ENCODE measurements at regions not wholly inside any gene's neighbourhood (a gene's known extent, or its start where the extent isn't known, plus 50 kb on each side); places are given as distances from the start of the nearest gene placed in this dataset.
"Not testable (repeated sequence)": the region's sequence is repeated elsewhere in the genome, so short reads cannot be mapped to it uniquely, and the experiment has no call there.

GRCh38 chr15:31609906-31610305 lies 283.3 kb downstream of the KLF13 start:
- DNase-seq (ENCODE audit: low read depth, low spot score): no peak
- TF ChIP-seq POLR2AphosphoS5 (IDR thresholded peaks at IDR 0.05; ENCODE audit: borderline replicate concordance, low read depth, low read length) (no peak), FOXP2 (optimal IDR thresholded peaks at IDR 0.05; ENCODE audit: control extremely low read depth, extremely low read length, insufficient read depth) (no peak), EZH2 (IDR thresholded peaks at IDR 0.05) (no peak)
- no peak overlapping the region for H3K9ac ChIP-seq (ENCODE audit: insufficient read length)
- H3K9me3 ChIP-seq (ENCODE audit: low read depth, low read length): no peaks in the 10 kb centered on the region
- no peak overlapping the region for H3K4me3 ChIP-seq
- no peak overlapping the region for H3K27ac ChIP-seq
- no peaks in the 10 kb centered on the region for H3K36me3 ChIP-seq (ENCODE audit: insufficient read depth, low read length)

GRCh38 chr15:31615643-31616415 lies 289.2 kb downstream of the KLF13 start:
- DNase-seq (ENCODE audit: low read depth, low spot score): no peak
- no peak overlapping the region for H3K4me3 ChIP-seq
- TF ChIP-seq EZH2 (IDR thresholded peaks at IDR 0.05) (no peak), POLR2AphosphoS5 (IDR thresholded peaks at IDR 0.05; ENCODE audit: borderline replicate concordance, low read depth, low read length) (no peak), FOXP2 (optimal IDR thresholded peaks at IDR 0.05; ENCODE audit: control extremely low read depth, extremely low read length, insufficient read depth) (no peak)

GRCh38 chr15:31623297-31623696 lies 296.7 kb downstream of the KLF13 start:
- H3K9ac ChIP-seq (ENCODE audit: insufficient read length); H3K4me3 ChIP-seq; DNase-seq (ENCODE audit: low read depth, low spot score); H3K36me3 ChIP-seq (ENCODE audit: insufficient read depth, low read length); H3K27ac ChIP-seq; H3K9me3 ChIP-seq (ENCODE audit: low read depth, low read length): not testable (repeated sequence)

More at GRCh38 chr15:31615643-31616415, 289.2 kb downstream of the KLF13 start:
- H3K27ac ChIP-seq: no peak overlapping the region
- no peaks in the 10 kb centered on the region for H3K9me3 ChIP-seq (ENCODE audit: low read depth, low read length)
- H3K9ac ChIP-seq (ENCODE audit: insufficient read length): no peak overlapping the region
- H3K36me3 ChIP-seq (ENCODE audit: insufficient read depth, low read length): no peaks in the 10 kb centered on the region

GRCh38 chr15:31624115-31624514 lies 297.5 kb downstream of the KLF13 start:
- not testable (repeated sequence) for H3K9ac ChIP-seq (ENCODE audit: insufficient read length); H3K9me3 ChIP-seq (ENCODE audit: low read depth, low read length); H3K4me3 ChIP-seq; H3K36me3 ChIP-seq (ENCODE audit: insufficient read depth, low read length); DNase-seq (ENCODE audit: low read depth, low spot score); H3K27ac ChIP-seq

- not testable (repeated sequence) for H3K4me3 ChIP-seq; DNase-seq (ENCODE audit: low read depth, low spot score); H3K27ac ChIP-seq; H3K9ac ChIP-seq (ENCODE audit: insufficient read length); H3K36me3 ChIP-seq (ENCODE audit: insufficient read depth, low read length); H3K9me3 ChIP-seq (ENCODE audit: low read depth, low read length)
These were observed 309.1 kb downstream of the KLF13 start for GRCh38 chr15:31635715-31636114.

GRCh38 chr15:31636911-31637310 lies 310.3 kb downstream of the KLF13 start:
- H3K4me3 ChIP-seq; DNase-seq (ENCODE audit: low read depth, low spot score); H3K27ac ChIP-seq; H3K36me3 ChIP-seq (ENCODE audit: insufficient read depth, low read length); H3K9me3 ChIP-seq (ENCODE audit: low read depth, low read length); H3K9ac ChIP-seq (ENCODE audit: insufficient read length): not testable (repeated sequence)

- H3K9me3 ChIP-seq (ENCODE audit: low read depth, low read length); H3K27ac ChIP-seq; H3K36me3 ChIP-seq (ENCODE audit: insufficient read depth, low read length); H3K9ac ChIP-seq (ENCODE audit: insufficient read length); DNase-seq (ENCODE audit: low read depth, low spot score); H3K4me3 ChIP-seq: not testable (repeated sequence)
These were observed 317.3 kb downstream of the KLF13 start for GRCh38 chr15:31643955-31644354.

GRCh38 chr15:31644761-31645160 lies 318.1 kb downstream of the KLF13 start:
- DNase-seq (ENCODE audit: low read depth, low spot score); H3K36me3 ChIP-seq (ENCODE audit: insufficient read depth, low read length): not testable (repeated sequence)

GRCh38 chr15:31647337-31647826 lies 320.7 kb downstream of the KLF13 start:
- H3K9ac ChIP-seq (ENCODE audit: insufficient read length); H3K9me3 ChIP-seq (ENCODE audit: low read depth, low read length); DNase-seq (ENCODE audit: low read depth, low spot score); H3K36me3 ChIP-seq (ENCODE audit: insufficient read depth, low read length); H3K27ac ChIP-seq; H3K4me3 ChIP-seq: not testable (repeated sequence)

More at GRCh38 chr15:31644761-31645160, 318.1 kb downstream of the KLF13 start:
- H3K4me3 ChIP-seq; H3K9ac ChIP-seq (ENCODE audit: insufficient read length); H3K27ac ChIP-seq; H3K9me3 ChIP-seq (ENCODE audit: low read depth, low read length): not testable (repeated sequence)

- H3K9ac ChIP-seq (ENCODE audit: insufficient read length); H3K27ac ChIP-seq: not testable (repeated sequence)
These were observed 323.0 kb downstream of the KLF13 start for GRCh38 chr15:31649634-31650033.

GRCh38 chr15:31650055-31650701 lies 323.5 kb downstream of the KLF13 start:
- not testable (repeated sequence) for H3K9me3 ChIP-seq (ENCODE audit: low read depth, low read length); DNase-seq (ENCODE audit: low read depth, low spot score); H3K36me3 ChIP-seq (ENCODE audit: insufficient read depth, low read length); H3K4me3 ChIP-seq; H3K9ac ChIP-seq (ENCODE audit: insufficient read length); H3K27ac ChIP-seq

More at GRCh38 chr15:31649634-31650033, 323.0 kb downstream of the KLF13 start:
- not testable (repeated sequence) for H3K36me3 ChIP-seq (ENCODE audit: insufficient read depth, low read length); H3K9me3 ChIP-seq (ENCODE audit: low read depth, low read length); H3K4me3 ChIP-seq; DNase-seq (ENCODE audit: low read depth, low spot score)

GRCh38 chr15:31656915-31657314 lies 330.3 kb downstream of the KLF13 start:
- not testable (repeated sequence) for H3K9ac ChIP-seq (ENCODE audit: insufficient read length); DNase-seq (ENCODE audit: low read depth, low spot score); H3K9me3 ChIP-seq (ENCODE audit: low read depth, low read length); H3K4me3 ChIP-seq; H3K27ac ChIP-seq; H3K36me3 ChIP-seq (ENCODE audit: insufficient read depth, low read length)
